Small intestine (tissue), 7 donors: ENCODE measurements at regions not wholly inside any gene's neighbourhood (a gene's known extent, or its start where the extent isn't known, plus 50 kb on each side); places are given as distances from the start of the nearest gene placed in this dataset.

Source experiments
- DNase-seq, 2 donors: peaks; one replicate each; pipeline versions ENCODE4 v3.0.0 to v3.0.0-alpha.2; 2013
- FAIRE-seq: peaks from 2 replicates; lab custom pipeline; 2012; peaks lifted over from hg19 to GRCh38; lab: Jason Lieb, UNC
- H3K27ac ChIP-seq, 3 donors: one replicate each; pipeline ENCODE4 v1.5.1; 2013; ENCODE audit warnings: low read length in 2 of 3, mild to moderate bottlenecking in 2 of 3, control low read depth in 1 of 3, inconsistent platforms in 1 of 3, low read depth in 1 of 3, moderate library complexity in 1 of 3
- H3K27me3 ChIP-seq, 3 donors: one replicate each; pipeline ENCODE4 v1.6.1; 2013; ENCODE audit warnings: low read length in 3 of 3, inconsistent platforms in 1 of 3; ENCODE audit not compliant: control insufficient read depth in 3 of 3, insufficient read depth in 3 of 3
- H3K36me3 ChIP-seq, 3 donors: one replicate each; pipeline ENCODE4 v1.6.1; 2013; ENCODE audit warnings: low read length in 3 of 3, inconsistent platforms in 1 of 3, low read depth in 1 of 3, mild to moderate bottlenecking in 1 of 3, moderate library complexity in 1 of 3; ENCODE audit not compliant: control insufficient read depth in 3 of 3, insufficient read depth in 2 of 3
- H3K4me1 ChIP-seq, 3 donors: one replicate each; pipeline ENCODE4 v1.6.1; 2013; ENCODE audit warnings: low read length in 2 of 3, inconsistent platforms in 1 of 3, low read depth in 1 of 3, mild to moderate bottlenecking in 1 of 3, moderate library complexity in 1 of 3; ENCODE audit not compliant: control insufficient read depth in 3 of 3, insufficient read depth in 2 of 3
- H3K4me3 ChIP-seq, 3 donors: one replicate each; pipeline ENCODE4 v1.5.1; 2013; ENCODE audit warnings: low read length in 3 of 3, control low read depth in 1 of 3, inconsistent platforms in 1 of 3, low read depth in 1 of 3, mild to moderate bottlenecking in 1 of 3, moderate library complexity in 1 of 3
- H3K9me3 ChIP-seq, 2 donors: one replicate each; pipeline ENCODE4 v1.6.1; 2013; ENCODE audit warnings: low read depth in 1 of 2, low read length in 1 of 2; ENCODE audit not compliant: control insufficient read depth in 2 of 2, insufficient read depth in 1 of 2
- WGBS, 3 donors: extraction: QIAGEN DNeasy Blood & Tissue Kit; methylation state at CpG; one replicate each; pipeline ENCODE4 v1.1.7; 2013; 5-methylcytosine and 5-hydroxymethylcytosine counted together
- donor health status: healthy with polysubstance abuse.
- donor health status: control.
- donor health status: control.
- donor health status: Bipolar disorder and iron deficiency.
- donor health status: healthy.

DNA sequence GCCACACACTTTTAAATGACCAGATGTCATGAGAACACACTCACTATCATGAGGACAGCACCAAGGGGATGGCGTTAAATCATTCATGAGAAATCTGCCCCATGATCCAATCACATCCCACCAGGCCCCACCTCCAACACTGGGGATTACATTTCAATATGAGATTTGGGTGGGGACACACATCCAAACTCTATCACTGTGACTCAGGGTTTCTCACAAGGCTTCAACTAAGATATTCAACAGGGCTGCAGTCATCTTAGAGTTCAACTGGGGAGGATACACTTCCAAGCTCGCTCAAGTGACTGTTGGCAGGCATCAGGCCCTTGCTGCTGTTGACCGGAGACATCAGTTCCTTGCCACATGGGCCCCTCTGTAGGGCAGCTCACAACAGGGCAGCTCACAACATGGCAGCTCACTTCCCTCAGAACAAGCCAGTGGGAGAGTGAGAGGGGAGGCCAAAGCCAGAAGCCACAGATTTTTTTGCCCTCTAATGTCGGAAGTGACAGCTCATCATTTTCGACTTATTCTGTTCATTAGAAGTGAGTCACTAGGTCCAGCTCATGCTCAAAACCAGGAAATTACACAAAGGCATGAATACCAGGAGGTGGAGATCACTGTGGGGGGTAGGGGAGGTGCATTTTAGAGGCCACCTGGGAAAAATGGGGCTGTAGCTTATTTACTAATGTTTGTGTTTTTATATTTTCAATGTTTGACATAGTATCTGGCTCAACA is 50.8 kb upstream of the PTHLH start:
- Histone ChIP-seq H3K27me3 (no peaks in the 10 kb centered on the region), H3K4me1 (no peaks in the 10 kb centered on the region), H3K9me3 (no peaks in the 10 kb centered on the region), H3K27ac (no peak overlapping the region), H3K4me3 (no peak overlapping the region), H3K36me3 (no peaks in the 10 kb centered on the region)
- DNase-seq (no peak), FAIRE-seq (no peak)
- 74 to 84% (median 78%) methylated on average over 5 of the region's 5 CpGs for WGBS, 3 donors

DNA sequence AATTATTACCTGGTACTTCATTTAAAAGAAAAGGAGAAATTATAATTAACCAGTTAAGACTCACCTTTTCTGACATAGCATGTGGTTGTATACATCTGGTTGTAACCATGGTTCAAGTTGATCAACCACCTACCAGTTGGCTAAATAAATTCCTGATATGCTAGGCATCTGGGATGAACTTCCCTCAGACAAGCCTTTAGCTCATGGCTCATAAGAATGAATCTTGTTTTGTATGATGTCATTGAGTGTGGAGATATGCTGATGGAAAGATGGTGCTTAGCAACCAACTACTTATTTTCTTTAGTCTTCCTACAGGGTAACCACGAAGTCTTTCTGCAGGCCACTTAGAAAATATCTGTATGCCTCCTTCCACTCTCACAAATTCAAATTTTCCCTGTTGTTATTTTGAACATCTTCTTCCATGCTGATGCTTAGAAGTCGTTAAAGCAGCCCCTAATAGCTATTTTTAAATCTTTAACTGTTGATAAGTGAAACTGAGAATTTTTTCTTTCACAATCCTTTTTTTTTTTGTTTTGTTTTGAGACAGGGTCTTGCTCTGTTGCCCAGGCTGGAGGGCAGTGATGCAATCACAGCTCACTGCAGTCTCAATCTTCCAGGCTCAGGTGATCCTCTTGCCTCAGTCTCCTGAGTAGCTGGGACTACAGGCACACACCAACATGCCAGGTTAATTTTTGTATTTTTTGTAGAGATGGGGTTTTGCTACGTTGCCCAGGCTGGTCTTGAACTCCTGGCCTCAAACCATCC is 51.9 kb upstream of the PTHLH start:
- Histone ChIP-seq H3K4me1 (no peaks in the 10 kb centered on the region), H3K9me3 (no peaks in the 10 kb centered on the region), H3K27ac (no peak overlapping the region), H3K4me3 (no peak overlapping the region), H3K36me3 (no peaks in the 10 kb centered on the region), H3K27me3 (no peaks in the 10 kb centered on the region)
- FAIRE-seq (no peak), DNase-seq (no peak)
- 40 to 59% (median 51%) methylated on average over 3 of the region's 3 CpGs for WGBS, 3 donors

DNA sequence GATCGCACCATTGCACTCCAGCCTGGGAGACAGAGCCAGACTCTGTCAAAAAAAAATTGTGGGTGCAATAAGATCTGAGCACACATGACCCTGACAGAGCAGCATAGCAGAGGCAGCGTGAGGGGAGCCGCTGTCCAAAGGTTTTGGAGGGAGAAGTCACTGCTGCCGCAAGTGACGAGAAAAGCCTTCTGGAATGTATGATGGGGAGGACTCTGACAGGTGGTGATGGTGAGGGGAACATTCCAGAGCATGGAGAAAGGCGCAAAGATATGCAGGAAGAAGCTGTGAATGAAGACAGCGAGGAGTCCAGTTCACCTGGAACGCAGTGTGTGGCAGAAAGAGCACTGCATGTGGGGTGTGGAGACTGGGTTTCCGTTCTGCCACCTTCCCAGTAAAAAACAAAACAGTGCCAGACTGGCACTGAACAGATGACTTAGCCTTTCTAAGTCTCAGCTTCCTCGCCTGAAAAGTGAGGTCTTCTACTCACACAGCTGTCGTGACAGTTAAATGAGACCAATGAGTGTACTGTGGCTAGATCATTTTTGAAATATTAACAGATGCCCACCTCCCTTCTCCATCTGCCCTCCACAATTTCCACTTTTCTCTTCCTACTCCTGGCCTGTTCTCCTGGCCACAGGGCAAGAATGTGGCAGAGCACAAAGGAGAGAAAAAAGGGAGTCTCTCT is 53.4 kb upstream of the PTHLH start:
- FAIRE-seq, result no peak

DNA sequence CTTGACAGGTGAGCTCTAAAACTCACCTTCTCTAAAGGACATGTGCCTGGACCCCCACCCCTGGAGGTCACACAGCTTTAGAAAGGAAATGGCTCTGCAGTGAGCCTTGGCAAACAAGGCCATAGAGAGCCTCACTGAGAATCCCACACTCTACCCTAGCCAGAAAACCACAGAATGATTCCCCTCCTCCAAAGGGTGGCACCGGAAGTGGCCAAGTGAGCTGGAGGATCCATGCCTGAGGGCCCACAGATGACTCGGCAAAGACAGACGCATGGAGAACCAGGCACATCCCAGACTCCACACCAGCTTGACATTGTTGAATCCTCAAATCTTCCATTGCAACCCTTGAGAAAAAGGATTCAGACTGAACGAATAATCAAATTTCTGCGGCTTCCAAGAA is 54.2 kb upstream of the PTHLH start:
- DNase-seq (no peak), FAIRE-seq (no peak)
- WGBS, 3 donors, result 92 to 94% (median 93%) methylated on average over 5 of the region's 5 CpGs
- H3K36me3 ChIP-seq, result no peaks in the 10 kb centered on the region
- H3K4me3 ChIP-seq, result no peak overlapping the region
- no peaks in the 10 kb centered on the region for H3K27me3 ChIP-seq
- H3K4me1 ChIP-seq, result no peaks in the 10 kb centered on the region
- no peaks in the 10 kb centered on the region for H3K9me3 ChIP-seq
- H3K27ac ChIP-seq, result no peak overlapping the region

More for the DNA sequence above, 53.4 kb upstream of the PTHLH start:
- Histone ChIP-seq H3K36me3 (no peaks in the 10 kb centered on the region), H3K4me1 (no peaks in the 10 kb centered on the region), H3K27me3 (no peaks in the 10 kb centered on the region), H3K27ac (no peak overlapping the region), H3K9me3 (no peaks in the 10 kb centered on the region), H3K4me3 (no peak overlapping the region)
- DNase-seq, result no peak
- WGBS, 3 donors, result 78 to 88% (median 85%) methylated on average over 11 of the region's 11 CpGs

DNA sequence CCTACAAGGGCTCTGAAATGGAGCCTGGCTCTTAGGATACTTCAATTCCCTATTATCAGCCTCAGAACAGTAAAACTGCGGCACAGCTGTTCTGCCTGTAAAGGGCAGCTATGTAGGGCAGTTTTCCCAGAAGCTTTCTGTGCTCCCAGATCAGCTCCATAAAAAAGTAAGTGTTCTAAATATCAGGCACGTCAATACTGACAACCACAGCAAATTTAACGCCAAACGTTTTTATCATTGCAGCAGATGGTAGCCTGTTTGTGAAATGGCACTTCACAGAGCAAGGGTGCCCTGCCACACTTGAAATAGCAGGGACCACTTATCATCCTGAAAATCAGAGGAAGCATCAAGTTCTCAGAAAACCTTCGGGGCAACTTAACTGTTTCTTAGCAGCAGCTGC is 54.8 kb upstream of the PTHLH start:
- 40 to 65% (median 53%) methylated on average over 5 of the region's 5 CpGs for WGBS, 3 donors
- Histone ChIP-seq H3K27me3 (no peaks in the 10 kb centered on the region), H3K36me3 (no peaks in the 10 kb centered on the region), H3K9me3 (no peaks in the 10 kb centered on the region), H3K4me1 (no peaks in the 10 kb centered on the region), H3K4me3 (no peak overlapping the region), H3K27ac (no peak overlapping the region)
- FAIRE-seq (no peak), DNase-seq (no peak)

DNA sequence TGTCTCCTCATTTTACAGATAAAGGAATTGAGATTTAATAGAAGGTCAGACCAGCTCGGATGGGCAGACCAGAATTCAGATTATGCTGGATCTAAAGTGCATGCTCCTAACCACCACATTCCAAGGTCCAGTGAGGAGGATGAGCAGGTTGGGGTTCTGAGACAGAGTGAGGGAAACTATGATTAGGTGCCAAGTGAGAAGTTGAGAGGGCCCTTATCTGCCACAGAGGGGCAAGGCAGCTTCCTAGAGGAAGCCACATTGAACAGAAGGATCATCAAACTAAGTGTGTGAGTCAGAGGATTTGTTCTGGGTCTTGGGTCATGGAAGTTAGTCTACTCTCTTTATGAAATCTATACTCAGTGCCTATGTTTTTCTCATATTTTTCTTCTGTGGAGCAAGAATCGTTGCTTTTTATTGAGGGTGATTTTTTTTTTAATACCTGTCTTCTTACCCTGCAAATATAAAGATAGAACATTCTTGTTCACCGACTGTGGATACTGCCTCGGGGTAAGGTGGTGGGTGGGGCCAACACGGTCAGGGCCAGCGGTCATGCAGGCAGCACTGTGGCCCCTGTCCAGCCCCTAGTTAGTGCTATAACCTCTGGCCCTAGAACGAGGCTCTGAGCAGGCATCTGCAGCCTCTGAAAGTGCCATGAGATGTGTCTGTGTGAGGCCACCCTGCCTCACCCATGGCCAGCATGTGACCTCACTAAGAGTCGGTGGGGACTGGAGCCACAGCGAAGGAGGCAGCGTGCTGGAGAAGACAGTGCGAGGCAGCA is 55.6 kb upstream of the PTHLH start:
- no peaks in the 10 kb centered on the region for H3K36me3 ChIP-seq
- H3K4me1 ChIP-seq, result no peaks in the 10 kb centered on the region
- H3K9me3 ChIP-seq, result no peaks in the 10 kb centered on the region
- no peak for FAIRE-seq
- 77 to 87% (median 78%) methylated on average over 11 of the region's 11 CpGs for WGBS, 3 donors
- H3K27ac ChIP-seq, result no peak overlapping the region
- H3K27me3 ChIP-seq, result no peaks in the 10 kb centered on the region
- no peak overlapping the region for H3K4me3 ChIP-seq
- DNase-seq, result no peak

DNA sequence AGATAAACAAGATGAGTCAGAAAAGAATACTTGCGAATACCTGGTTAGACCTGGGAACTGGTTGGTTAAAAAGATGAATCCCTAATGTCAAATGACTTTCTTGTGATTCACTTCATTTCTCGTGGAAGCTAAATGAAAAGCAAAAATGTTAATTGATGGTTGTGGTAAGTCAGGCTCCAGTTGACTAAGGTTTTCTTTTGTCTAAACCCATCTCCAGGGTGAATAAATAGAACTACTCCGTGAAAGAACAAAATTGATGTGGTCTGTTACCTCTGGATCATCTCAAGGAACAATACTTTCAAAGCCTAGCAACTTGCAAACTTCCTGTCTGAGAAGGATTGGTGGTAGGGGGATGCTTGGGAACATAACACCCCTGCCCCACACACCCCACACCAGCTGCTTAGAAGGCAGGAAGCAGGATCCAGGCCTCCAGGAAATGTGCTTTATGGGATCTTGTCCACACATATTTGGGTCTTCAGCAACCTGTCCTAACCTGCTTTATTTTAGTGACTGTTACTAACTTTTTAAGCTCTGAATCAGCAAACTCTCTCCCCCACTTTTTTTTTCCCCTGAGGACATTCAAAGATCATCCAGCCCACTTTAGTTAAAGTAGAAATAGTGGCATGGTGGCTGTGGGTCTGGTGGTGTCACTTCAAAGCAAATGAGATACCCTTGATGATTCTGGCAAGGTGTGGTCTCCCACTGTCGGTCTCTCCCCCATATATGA is 60.4 kb upstream of the PTHLH start:
- no peaks in the 10 kb centered on the region for H3K36me3 ChIP-seq
- no peak overlapping the region for H3K27ac ChIP-seq
- WGBS, 3 donors, result 70 to 75% (median 72%) methylated on average over 4 of the region's 4 CpGs
- FAIRE-seq (no peak), DNase-seq (no peak)
- H3K9me3 ChIP-seq, result no peaks in the 10 kb centered on the region
- H3K4me1 ChIP-seq, result no peaks in the 10 kb centered on the region
- no peaks in the 10 kb centered on the region for H3K27me3 ChIP-seq
- H3K4me3 ChIP-seq, result no peak overlapping the region
